Lung (tissue), 11 donors: ENCODE measurements at regions not wholly inside any gene's neighbourhood (a gene's known extent, or its start where the extent isn't known, plus 50 kb on each side); places are given as distances from the start of the nearest gene placed in this dataset.

Experiments used
- ATAC-seq: fragments of 200-7000 bp; cut with Tn5 transposase; one replicate; pipeline ENCODE4 v1.9.1; 2020; ENCODE audit warnings: moderate number of reproducible peaks; ENCODE audit not compliant: insufficient read depth, low FRiP score
- DNase-seq, 3 donors: peaks; one replicate each; pipeline ENCODE4 v3.0.0-alpha.2; 2013 to 2017
- H3K27ac ChIP-seq, 2 donors: one replicate each; pipeline ENCODE4 v1.5.1; 2013; ENCODE audit warnings: mild to moderate bottlenecking in 2 of 2, moderate library complexity in 2 of 2, control low read depth in 1 of 2, inconsistent platforms in 1 of 2, low read depth in 1 of 2, low read length in 1 of 2
- H3K27me3 ChIP-seq, 3 donors: one replicate each; pipeline ENCODE4 v1.5.1; 2013; ENCODE audit warnings: low read length in 2 of 3; ENCODE audit not compliant: control insufficient read depth in 3 of 3, insufficient read depth in 3 of 3
- H3K36me3 ChIP-seq, 4 donors: one replicate each; pipeline ENCODE4 v1.5.1; 2013; ENCODE audit warnings: low read length in 4 of 4, mild to moderate bottlenecking in 1 of 4, moderate library complexity in 1 of 4; ENCODE audit not compliant: control insufficient read depth in 4 of 4, insufficient read depth in 4 of 4
- H3K4me1 ChIP-seq, 5 donors: one replicate each; pipeline ENCODE4 v1.5.1; 2013; ENCODE audit warnings: low read length in 5 of 5, mild to moderate bottlenecking in 2 of 5, moderate library complexity in 1 of 5; ENCODE audit not compliant: control insufficient read depth in 5 of 5, insufficient read depth in 5 of 5
- H3K4me3 ChIP-seq: one replicate; pipeline ENCODE4 v1.5.1; 2013; ENCODE audit warnings: mild to moderate bottlenecking, control low read depth, moderate library complexity
- H3K9ac ChIP-seq, 2 donors: one replicate each; pipeline ENCODE4 v1.5.1; 2013; ENCODE audit warnings: low read length in 2 of 2, control low read depth in 1 of 2; ENCODE audit not compliant: insufficient read depth in 1 of 2
- H3K9me3 ChIP-seq, 4 donors: one replicate each; pipeline ENCODE4 v1.5.1; 2013; ENCODE audit warnings: low read length in 3 of 4, mild to moderate bottlenecking in 1 of 4, moderate library complexity in 1 of 4; ENCODE audit not compliant: control insufficient read depth in 4 of 4, insufficient read depth in 3 of 4
- WGBS, 2 donors: extraction: QIAGEN DNeasy Blood & Tissue Kit; methylation state at CpG; one replicate each; pipeline ENCODE4 v1.1.7; 2013; 5-methylcytosine and 5-hydroxymethylcytosine counted together
- TF ChIP-seq, protein P1 (sequence below): IDR thresholded peaks from 2 replicates; pipeline ENCODE4 v1.5.1; 2012; ENCODE audit warnings: mild to moderate bottlenecking; ENCODE audit errors: control extremely low read depth, extremely low read depth
- donor health status: control.
- donor health status: control.
- donor health status: Bipolar disorder and iron deficiency.
- donor health status: healthy.
- donor health status: DM: yes; HTN: yes; CAD: no.

DNA sequence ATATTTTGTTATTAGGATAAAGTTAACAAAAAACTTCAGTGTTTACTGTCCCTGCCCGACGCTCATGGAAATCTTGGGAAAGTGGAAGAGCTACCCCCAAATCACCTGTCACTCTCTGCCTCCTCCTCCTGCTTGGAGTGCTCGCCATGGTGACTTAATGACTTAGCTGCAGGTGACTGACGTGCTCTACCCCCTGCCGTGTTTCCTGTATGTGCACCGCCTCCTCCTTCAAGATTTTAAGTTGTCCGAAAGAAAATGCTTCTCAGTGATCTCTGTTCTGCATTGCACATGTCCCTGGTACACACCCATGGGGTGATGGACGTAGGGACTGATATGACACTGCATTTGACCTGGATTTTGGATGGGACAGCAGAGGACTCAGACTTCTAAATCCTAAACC is 338.8 kb upstream of the SHH start:
- no peak overlapping the region for H3K9ac ChIP-seq
- TF ChIP-seq, protein P1, sequence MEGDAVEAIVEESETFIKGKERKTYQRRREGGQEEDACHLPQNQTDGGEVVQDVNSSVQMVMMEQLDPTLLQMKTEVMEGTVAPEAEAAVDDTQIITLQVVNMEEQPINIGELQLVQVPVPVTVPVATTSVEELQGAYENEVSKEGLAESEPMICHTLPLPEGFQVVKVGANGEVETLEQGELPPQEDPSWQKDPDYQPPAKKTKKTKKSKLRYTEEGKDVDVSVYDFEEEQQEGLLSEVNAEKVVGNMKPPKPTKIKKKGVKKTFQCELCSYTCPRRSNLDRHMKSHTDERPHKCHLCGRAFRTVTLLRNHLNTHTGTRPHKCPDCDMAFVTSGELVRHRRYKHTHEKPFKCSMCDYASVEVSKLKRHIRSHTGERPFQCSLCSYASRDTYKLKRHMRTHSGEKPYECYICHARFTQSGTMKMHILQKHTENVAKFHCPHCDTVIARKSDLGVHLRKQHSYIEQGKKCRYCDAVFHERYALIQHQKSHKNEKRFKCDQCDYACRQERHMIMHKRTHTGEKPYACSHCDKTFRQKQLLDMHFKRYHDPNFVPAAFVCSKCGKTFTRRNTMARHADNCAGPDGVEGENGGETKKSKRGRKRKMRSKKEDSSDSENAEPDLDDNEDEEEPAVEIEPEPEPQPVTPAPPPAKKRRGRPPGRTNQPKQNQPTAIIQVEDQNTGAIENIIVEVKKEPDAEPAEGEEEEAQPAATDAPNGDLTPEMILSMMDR = no peak
- 52 to 62% methylated on average over 8 of the region's 8 CpGs for WGBS, 2 donors
- peaks cover 0 to 4% (median 0%) of the 10 kb centered on the region in 5 donors for H3K4me1 ChIP-seq
- H3K4me3 ChIP-seq = no peak overlapping the region
- DNase-seq (peak in 1 of 3 donors; percentile 5), ATAC-seq (no peak)
- H3K27me3 ChIP-seq = peaks cover 0 to 2% (median 0%) of the 10 kb centered on the region in 3 donors
- no peak overlapping the region for H3K27ac ChIP-seq
- no peaks in the 10 kb centered on the region for H3K9me3 ChIP-seq
- no peaks in the 10 kb centered on the region for H3K36me3 ChIP-seq

- H3K27me3 ChIP-seq = peaks cover 0 to 2% (median 0%) of the 10 kb centered on the region in 3 donors
- ATAC-seq (no peak), DNase-seq (no peak)
- H3K27ac ChIP-seq = no peak overlapping the region
- peaks cover 0 to 4% (median 0%) of the 10 kb centered on the region in 5 donors for H3K4me1 ChIP-seq
- H3K36me3 ChIP-seq = no peaks in the 10 kb centered on the region
- no peak overlapping the region for H3K4me3 ChIP-seq
- no peak overlapping the region for H3K9ac ChIP-seq
- TF ChIP-seq, protein P1 = no peak
- no peaks in the 10 kb centered on the region for H3K9me3 ChIP-seq
- WGBS, 2 donors = 89 to 93% methylated on average over 9 of the region's 9 CpGs
Observed at GRCh38 chr7:156148995-156149394, 336.7 kb upstream of the SHH start.

DNA sequence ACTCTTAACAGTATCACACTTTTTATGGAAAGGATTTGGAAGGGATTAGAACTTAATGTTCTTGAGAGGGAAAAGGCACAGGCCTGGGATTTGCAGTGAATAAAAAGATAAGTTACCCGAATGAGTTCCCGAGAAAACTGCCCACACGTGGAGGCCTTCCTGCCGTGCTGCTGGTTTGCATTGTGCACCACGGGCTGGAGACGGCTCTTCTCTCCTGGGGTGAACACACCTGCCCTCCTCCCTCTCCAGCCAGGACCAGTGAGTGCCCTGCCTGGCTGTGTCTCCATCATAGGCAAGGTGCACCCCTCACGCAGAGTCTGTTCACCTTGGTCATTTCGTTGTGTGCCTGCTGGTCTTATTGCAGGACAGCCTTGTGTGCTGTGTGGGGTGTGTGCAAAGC is 336.3 kb upstream of the SHH start:
- peaks cover 0 to 2% (median 0%) of the 10 kb centered on the region in 3 donors for H3K27me3 ChIP-seq
- ATAC-seq (no peak), DNase-seq (no peak)
- H3K4me1 ChIP-seq = peaks cover 0 to 4% (median 0%) of the 10 kb centered on the region in 5 donors
- no peaks in the 10 kb centered on the region for H3K36me3 ChIP-seq
- TF ChIP-seq, protein P1 = no peak
- 81 to 86% methylated on average over 8 of the region's 8 CpGs for WGBS, 2 donors
- no peak overlapping the region for H3K9ac ChIP-seq
- H3K4me3 ChIP-seq = no peak overlapping the region
- H3K27ac ChIP-seq = no peak overlapping the region
- no peaks in the 10 kb centered on the region for H3K9me3 ChIP-seq

DNA sequence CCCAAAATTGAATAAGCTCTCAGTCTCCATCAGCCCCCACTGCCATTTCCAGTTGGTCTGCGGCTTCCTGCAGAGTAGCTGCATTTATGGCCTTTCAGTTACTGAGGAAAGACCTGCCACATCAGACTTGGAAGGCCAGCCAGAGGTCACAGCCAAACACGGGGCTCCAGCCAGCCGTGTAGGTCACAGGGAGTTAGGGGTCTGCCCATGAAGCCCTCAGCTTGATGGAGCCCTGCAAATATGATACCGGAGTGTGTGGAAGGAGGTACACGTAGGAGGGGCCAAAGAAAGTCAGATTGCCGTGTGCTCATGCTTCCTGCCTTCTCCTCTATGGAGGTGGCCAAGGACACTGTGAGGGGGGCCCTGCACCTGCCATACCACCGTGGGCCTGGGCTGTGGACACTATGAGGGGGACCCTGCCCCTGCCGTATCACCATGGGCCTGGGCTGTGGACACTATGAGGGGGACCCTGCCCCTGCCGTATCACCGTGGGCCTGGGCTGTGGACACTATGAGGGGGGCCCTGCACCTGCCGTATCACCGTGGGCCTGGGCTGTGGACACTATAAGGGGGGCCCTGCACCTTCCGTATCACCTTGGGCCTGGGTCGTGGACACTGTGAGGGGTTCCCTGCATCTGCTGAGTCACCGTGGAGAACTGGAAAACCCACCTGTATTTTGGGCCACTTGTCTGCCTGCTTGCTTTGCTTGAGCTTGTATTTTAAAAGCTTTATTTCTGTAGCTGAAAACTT is 335.7 kb upstream of the SHH start:
- no peaks in the 10 kb centered on the region for H3K9me3 ChIP-seq
- ATAC-seq (no peak), DNase-seq (no peak)

More for the DNA sequence above, 335.7 kb upstream of the SHH start:
- WGBS, 2 donors = 81 to 82% methylated on average over 15 of the region's 15 CpGs
- Histone ChIP-seq H3K36me3 (no peaks in the 10 kb centered on the region), H3K27ac (no peak overlapping the region), H3K4me3 (no peak overlapping the region), H3K9ac (no peak overlapping the region), H3K27me3 (peaks cover 0 to 2% (median 0%) of the 10 kb centered on the region in 3 donors), H3K4me1 (peaks cover 0 to 5% (median 0%) of the 10 kb centered on the region in 5 donors)
- TF ChIP-seq, protein P1 = no peak
